Liver (tissue), 8 donors: ENCODE measurements at regions not wholly inside any gene's neighbourhood (a gene's known extent, or its start where the extent isn't known, plus 50 kb on each side); places are given as distances from the start of the nearest gene placed in this dataset.

Source experiments
- DNase-seq: peaks from one replicate; pipeline ENCODE4 v3.0.0-alpha.2; 2017; ENCODE audit warnings: low spot score
- H3K27ac ChIP-seq, 2 donors: one replicate each; pipeline ENCODE4 v1.7.0; 2013; ENCODE audit warnings: inconsistent platforms in 2 of 2, low read length in 2 of 2, control low read depth in 1 of 2, low read depth in 1 of 2, mild to moderate bottlenecking in 1 of 2
- H3K27me3 ChIP-seq, 4 donors: one replicate each; pipeline versions ENCODE4 v1.6.1 to v1.7.0; 2013; ENCODE audit warnings: low read length in 3 of 4, inconsistent platforms in 1 of 4, mild to moderate bottlenecking in 1 of 4, moderate library complexity in 1 of 4; ENCODE audit not compliant: control insufficient read depth in 4 of 4, insufficient read depth in 4 of 4
- H3K36me3 ChIP-seq, 4 donors: one replicate each; pipeline versions ENCODE4 v1.6.1 to v1.7.0; 2013; ENCODE audit warnings: low read length in 3 of 4, mild to moderate bottlenecking in 3 of 4, low read depth in 1 of 4, moderate library complexity in 1 of 4; ENCODE audit not compliant: control insufficient read depth in 4 of 4, insufficient read depth in 3 of 4
- H3K4me1 ChIP-seq, 4 donors: one replicate each; pipeline versions ENCODE4 v1.6.1 to v1.7.0; 2013; ENCODE audit warnings: low read length in 3 of 4, mild to moderate bottlenecking in 3 of 4, moderate library complexity in 1 of 4; ENCODE audit not compliant: control insufficient read depth in 4 of 4, insufficient read depth in 4 of 4
- H3K4me3 ChIP-seq, 3 donors: one replicate each; pipeline versions ENCODE4 v1.6.1 to v1.7.0; 2013; ENCODE audit warnings: low read length in 3 of 3, control low read depth in 1 of 3, low read depth in 1 of 3, mild to moderate bottlenecking in 1 of 3
- H3K9ac ChIP-seq, 2 donors: one replicate each; pipeline ENCODE4 v1.7.0; 2013; ENCODE audit warnings: low read length in 2 of 2, mild to moderate bottlenecking in 2 of 2, moderate library complexity in 2 of 2, control low read depth in 1 of 2, low read depth in 1 of 2
- H3K9me3 ChIP-seq, 4 donors: one replicate each; pipeline versions ENCODE4 v1.6.1 to v1.7.0; 2013; ENCODE audit warnings: low read length in 3 of 4; ENCODE audit not compliant: control insufficient read depth in 4 of 4
- EGR1 ChIP-seq, 2 donors: IDR thresholded peaks; 2 replicates each; pipeline ENCODE4 v1.6.1; 2016 to 2018; ENCODE audit warnings: antibody characterized with exemption in 2 of 2, low read depth in 2 of 2
- FOXA1 ChIP-seq: IDR thresholded peaks from 2 replicates; pipeline ENCODE4 v1.6.1; 2016; ENCODE audit warnings: antibody characterized with exemption
- FOXA2 ChIP-seq: IDR thresholded peaks from 2 replicates; pipeline ENCODE4 v1.6.1; 2016; ENCODE audit warnings: antibody characterized with exemption
- GABPA ChIP-seq, 2 donors: IDR thresholded peaks in 1 of 2; conservative IDR thresholded peaks in 1 of 2; 2 replicates each; pipeline ENCODE4 v1.6.1; 2016; ENCODE audit warnings: antibody characterized with exemption in 2 of 2, mild to moderate bottlenecking in 1 of 2, moderate library complexity in 1 of 2
- HNF4A ChIP-seq, 2 donors: conservative IDR thresholded peaks; 2 replicates each; pipeline ENCODE4 v1.6.1; 2016; ENCODE audit warnings: antibody characterized with exemption in 2 of 2, mild to moderate bottlenecking in 2 of 2
- HNF4G ChIP-seq: IDR thresholded peaks from 2 replicates; pipeline ENCODE4 v1.6.1; 2016; ENCODE audit warnings: antibody characterized with exemption
- JUND ChIP-seq, 2 donors: IDR thresholded peaks; 2 replicates each; pipeline ENCODE4 v1.6.1; 2016; ENCODE audit warnings: antibody characterized with exemption in 2 of 2
- NR2F2 ChIP-seq: IDR thresholded peaks from 2 replicates; pipeline ENCODE4 v1.6.1; 2016; ENCODE audit warnings: antibody characterized with exemption
- RAD21 ChIP-seq, 2 donors: IDR thresholded peaks; 2 replicates each; pipeline ENCODE4 v1.6.1; 2016; ENCODE audit warnings: antibody characterized with exemption in 2 of 2, mild to moderate bottlenecking in 2 of 2
- RXRA ChIP-seq, 2 donors: IDR thresholded peaks; 2 replicates each; pipeline ENCODE4 v1.6.1; 2017 to 2018; ENCODE audit warnings: antibody characterized with exemption in 2 of 2, mild to moderate bottlenecking in 1 of 2
- SP1 ChIP-seq: IDR thresholded peaks from 2 replicates; pipeline ENCODE4 v1.6.1; 2018; ENCODE audit warnings: antibody characterized with exemption, mild to moderate bottlenecking
- TAF1 ChIP-seq: conservative IDR thresholded peaks from 2 replicates; pipeline ENCODE4 v1.6.1; 2016; ENCODE audit warnings: antibody characterized with exemption, mild to moderate bottlenecking
- WGBS: extraction: QIAGEN DNeasy Blood & Tissue Kit; methylation state at CpG from one replicate; pipeline ENCODE4 v1.1.7; 2013; 5-methylcytosine and 5-hydroxymethylcytosine counted together
- TF ChIP-seq, protein P1 (sequence below): IDR thresholded peaks from 2 replicates; pipeline ENCODE4 v1.6.1; 2016; ENCODE audit warnings: antibody characterized with exemption
- TF ChIP-seq, protein P2 (sequence below): IDR thresholded peaks from 2 replicates; pipeline ENCODE4 v1.6.1; 2016; ENCODE audit warnings: antibody characterized with exemption
- TF ChIP-seq, protein P3 (sequence below): fragments of 150-350 bp; IDR thresholded peaks from 2 replicates; pipeline ENCODE4 v1.5.1; 2017; ENCODE audit warnings: improper control_type of control experiment, low read depth, low read length; ENCODE audit not compliant: missing input control
- TF ChIP-seq, protein P4 (sequence below): IDR thresholded peaks from 2 replicates; pipeline ENCODE4 v1.6.1; 2016; ENCODE audit warnings: antibody characterized with exemption, mild to moderate bottlenecking
- donor health status: healthy.
- donor health status: healthy.
- donor health status: healthy.
- donor health status: healthy.
- donor health status: healthy.

DNA sequence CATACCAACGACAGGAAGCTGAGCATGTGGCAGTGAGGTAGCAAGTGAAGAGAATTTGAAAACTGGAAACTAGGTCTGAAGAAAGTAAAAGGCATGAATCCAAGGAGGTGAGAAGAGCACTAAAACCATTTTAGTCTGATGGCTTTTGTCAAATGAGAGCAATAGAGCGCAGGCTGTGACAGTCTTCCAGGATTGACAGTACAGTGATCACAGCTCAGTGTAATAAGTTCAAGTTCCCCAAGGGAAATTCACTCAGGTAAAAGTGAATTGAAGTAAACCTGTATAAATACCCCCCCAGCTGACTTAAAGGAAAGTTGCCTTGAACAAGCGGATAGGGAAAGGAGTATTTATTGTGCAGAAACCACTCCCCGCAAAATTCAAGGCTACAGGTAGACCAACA is 224.2 kb upstream of the CRBN start:
- no peak overlapping the region for H3K9ac ChIP-seq
- H3K4me3 ChIP-seq = no peak overlapping the region
- H3K27ac ChIP-seq = no peak overlapping the region
- WGBS = 77% methylated on average over 4 of the region's 4 CpGs
- H3K36me3 ChIP-seq = no peaks in the 10 kb centered on the region
- H3K4me1 ChIP-seq = no peaks in the 10 kb centered on the region
- peaks cover 0 to 2% (median 1%) of the 10 kb centered on the region in 4 donors for H3K27me3 ChIP-seq
- TF ChIP-seq EGR1 (IDR thresholded peaks at IDR 0.05; ENCODE audit: low read depth in 2 of 2) (no peak), FOXA2 (no peak), HNF4A (conservative IDR thresholded peaks at IDR 0.05) (no peak), NR2F2 (no peak), GABPA (IDR thresholded peaks at IDR 0.05 in 1 of 2, conservative IDR thresholded peaks at IDR 0.05 in 1 of 2) (no peak), TAF1 (no peak), RAD21 (IDR thresholded peaks at IDR 0.05) (no peak), RXRA (IDR thresholded peaks at IDR 0.05) (no peak), JUND (IDR thresholded peaks at IDR 0.05) (no peak), FOXA1 (no peak), HNF4G (no peak), SP1 (no peak)
- TF ChIP-seq, protein P1, sequence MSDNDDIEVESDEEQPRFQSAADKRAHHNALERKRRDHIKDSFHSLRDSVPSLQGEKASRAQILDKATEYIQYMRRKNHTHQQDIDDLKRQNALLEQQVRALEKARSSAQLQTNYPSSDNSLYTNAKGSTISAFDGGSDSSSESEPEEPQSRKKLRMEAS = no peak
- TF ChIP-seq, protein P2, sequence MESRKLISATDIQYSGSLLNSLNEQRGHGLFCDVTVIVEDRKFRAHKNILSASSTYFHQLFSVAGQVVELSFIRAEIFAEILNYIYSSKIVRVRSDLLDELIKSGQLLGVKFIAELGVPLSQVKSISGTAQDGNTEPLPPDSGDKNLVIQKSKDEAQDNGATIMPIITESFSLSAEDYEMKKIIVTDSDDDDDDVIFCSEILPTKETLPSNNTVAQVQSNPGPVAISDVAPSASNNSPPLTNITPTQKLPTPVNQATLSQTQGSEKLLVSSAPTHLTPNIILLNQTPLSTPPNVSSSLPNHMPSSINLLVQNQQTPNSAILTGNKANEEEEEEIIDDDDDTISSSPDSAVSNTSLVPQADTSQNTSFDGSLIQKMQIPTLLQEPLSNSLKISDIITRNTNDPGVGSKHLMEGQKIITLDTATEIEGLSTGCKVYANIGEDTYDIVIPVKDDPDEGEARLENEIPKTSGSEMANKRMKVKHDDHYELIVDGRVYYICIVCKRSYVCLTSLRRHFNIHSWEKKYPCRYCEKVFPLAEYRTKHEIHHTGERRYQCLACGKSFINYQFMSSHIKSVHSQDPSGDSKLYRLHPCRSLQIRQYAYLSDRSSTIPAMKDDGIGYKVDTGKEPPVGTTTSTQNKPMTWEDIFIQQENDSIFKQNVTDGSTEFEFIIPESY = no peak
- TF ChIP-seq, protein P3, sequence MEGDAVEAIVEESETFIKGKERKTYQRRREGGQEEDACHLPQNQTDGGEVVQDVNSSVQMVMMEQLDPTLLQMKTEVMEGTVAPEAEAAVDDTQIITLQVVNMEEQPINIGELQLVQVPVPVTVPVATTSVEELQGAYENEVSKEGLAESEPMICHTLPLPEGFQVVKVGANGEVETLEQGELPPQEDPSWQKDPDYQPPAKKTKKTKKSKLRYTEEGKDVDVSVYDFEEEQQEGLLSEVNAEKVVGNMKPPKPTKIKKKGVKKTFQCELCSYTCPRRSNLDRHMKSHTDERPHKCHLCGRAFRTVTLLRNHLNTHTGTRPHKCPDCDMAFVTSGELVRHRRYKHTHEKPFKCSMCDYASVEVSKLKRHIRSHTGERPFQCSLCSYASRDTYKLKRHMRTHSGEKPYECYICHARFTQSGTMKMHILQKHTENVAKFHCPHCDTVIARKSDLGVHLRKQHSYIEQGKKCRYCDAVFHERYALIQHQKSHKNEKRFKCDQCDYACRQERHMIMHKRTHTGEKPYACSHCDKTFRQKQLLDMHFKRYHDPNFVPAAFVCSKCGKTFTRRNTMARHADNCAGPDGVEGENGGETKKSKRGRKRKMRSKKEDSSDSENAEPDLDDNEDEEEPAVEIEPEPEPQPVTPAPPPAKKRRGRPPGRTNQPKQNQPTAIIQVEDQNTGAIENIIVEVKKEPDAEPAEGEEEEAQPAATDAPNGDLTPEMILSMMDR = no peak
- TF ChIP-seq, protein P4, sequence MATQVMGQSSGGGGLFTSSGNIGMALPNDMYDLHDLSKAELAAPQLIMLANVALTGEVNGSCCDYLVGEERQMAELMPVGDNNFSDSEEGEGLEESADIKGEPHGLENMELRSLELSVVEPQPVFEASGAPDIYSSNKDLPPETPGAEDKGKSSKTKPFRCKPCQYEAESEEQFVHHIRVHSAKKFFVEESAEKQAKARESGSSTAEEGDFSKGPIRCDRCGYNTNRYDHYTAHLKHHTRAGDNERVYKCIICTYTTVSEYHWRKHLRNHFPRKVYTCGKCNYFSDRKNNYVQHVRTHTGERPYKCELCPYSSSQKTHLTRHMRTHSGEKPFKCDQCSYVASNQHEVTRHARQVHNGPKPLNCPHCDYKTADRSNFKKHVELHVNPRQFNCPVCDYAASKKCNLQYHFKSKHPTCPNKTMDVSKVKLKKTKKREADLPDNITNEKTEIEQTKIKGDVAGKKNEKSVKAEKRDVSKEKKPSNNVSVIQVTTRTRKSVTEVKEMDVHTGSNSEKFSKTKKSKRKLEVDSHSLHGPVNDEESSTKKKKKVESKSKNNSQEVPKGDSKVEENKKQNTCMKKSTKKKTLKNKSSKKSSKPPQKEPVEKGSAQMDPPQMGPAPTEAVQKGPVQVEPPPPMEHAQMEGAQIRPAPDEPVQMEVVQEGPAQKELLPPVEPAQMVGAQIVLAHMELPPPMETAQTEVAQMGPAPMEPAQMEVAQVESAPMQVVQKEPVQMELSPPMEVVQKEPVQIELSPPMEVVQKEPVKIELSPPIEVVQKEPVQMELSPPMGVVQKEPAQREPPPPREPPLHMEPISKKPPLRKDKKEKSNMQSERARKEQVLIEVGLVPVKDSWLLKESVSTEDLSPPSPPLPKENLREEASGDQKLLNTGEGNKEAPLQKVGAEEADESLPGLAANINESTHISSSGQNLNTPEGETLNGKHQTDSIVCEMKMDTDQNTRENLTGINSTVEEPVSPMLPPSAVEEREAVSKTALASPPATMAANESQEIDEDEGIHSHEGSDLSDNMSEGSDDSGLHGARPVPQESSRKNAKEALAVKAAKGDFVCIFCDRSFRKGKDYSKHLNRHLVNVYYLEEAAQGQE = no peak
- DNase-seq = no peak
- peaks cover 0 to 13% (median 4%) of the 10 kb centered on the region in 4 donors for H3K9me3 ChIP-seq

DNA sequence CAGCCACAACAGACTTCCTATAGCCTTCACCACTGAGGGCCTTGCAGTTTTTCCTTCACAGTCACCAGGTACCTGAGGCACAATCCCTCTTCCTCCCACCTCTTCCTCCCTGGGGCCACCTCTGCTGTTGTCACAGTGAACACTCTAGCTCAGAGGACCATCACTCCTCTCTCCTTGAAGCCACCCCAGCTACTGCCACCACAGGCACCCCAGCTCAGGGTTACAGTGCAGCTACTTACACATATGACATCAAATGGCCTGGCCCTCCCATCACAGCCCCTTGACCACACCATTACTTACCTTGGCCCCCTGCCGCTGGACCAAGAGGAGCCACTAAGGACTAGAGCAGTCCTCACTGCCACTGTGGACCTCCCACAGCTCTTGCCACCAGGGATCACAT is 213.5 kb upstream of the CRBN start:
- TF ChIP-seq, protein P3 = no peak
- TF ChIP-seq HNF4G = no peak
- no peak for TF ChIP-seq TAF1
- TF ChIP-seq FOXA1 = no peak
- TF ChIP-seq RAD21 (IDR thresholded peaks at IDR 0.05) = no peak
- TF ChIP-seq SP1 = no peak
- TF ChIP-seq JUND (IDR thresholded peaks at IDR 0.05) = no peak
- TF ChIP-seq EGR1 (IDR thresholded peaks at IDR 0.05; ENCODE audit: low read depth in 2 of 2) = no peak
- TF ChIP-seq RXRA (IDR thresholded peaks at IDR 0.05) = no peak
- TF ChIP-seq, protein P2 = no peak
- TF ChIP-seq, protein P1 = no peak
- no peak for TF ChIP-seq NR2F2
- no peak for TF ChIP-seq FOXA2
- TF ChIP-seq HNF4A (conservative IDR thresholded peaks at IDR 0.05) = no peak
- Histone ChIP-seq H3K27me3 (no peaks in the 10 kb centered on the region), H3K9ac (no peak overlapping the region), H3K4me3 (no peak overlapping the region), H3K36me3 (no peaks in the 10 kb centered on the region), H3K4me1 (no peaks in the 10 kb centered on the region), H3K27ac (no peak overlapping the region), H3K9me3 (peaks cover 0 to 1% (median 0%) of the 10 kb centered on the region in 4 donors)
- DNase-seq = no peak
- 80% methylated on average over 1 of the region's 1 CpG for WGBS
